ENCODE measurements at regions not wholly inside any gene's neighbourhood (a gene's known extent, or its start where the extent isn't known, plus 50 kb on each side); places are given as distances from the start of the nearest gene placed in this dataset.

DNA sequence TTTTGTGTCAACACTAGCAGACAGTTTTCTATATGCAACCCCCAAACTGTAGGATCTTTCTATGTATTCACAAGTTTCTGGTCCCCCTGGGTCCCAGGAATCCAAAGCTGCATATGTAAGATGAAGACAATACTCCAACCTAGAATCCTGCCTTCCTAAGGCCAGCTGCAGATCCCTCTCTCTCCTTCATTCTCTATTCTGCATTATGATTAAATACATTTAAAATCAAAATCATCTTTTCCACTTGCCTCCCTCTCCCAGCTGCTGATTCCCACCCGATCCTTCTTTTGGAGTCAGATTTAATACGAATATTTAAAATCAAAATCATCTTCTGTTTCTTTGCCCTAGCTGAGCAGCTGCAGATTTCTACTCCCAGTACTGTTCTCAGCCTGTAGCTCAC, 783.0 kb upstream of the ZEB2 start:
- no peak for DNase-seq

DNA sequence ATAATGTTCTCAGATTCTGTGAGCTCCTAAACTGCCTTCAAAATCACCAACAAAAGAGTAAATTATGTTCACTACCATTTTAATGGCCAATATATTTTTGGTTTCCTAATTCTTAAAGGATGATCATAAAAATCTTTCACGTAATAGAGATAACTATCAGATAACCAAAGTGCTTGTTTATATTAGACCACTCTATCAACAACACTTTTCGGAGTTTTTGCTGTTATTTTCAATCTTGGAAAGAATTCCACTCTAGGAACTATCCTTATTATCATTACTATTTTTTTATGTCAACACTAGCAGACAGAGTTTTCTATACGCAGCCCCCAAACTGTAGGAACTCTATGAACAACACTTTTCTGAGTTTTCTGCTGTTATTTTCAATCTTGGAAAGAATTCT, 782.5 kb upstream of the ZEB2 start:
- no peak for DNase-seq

DNA sequence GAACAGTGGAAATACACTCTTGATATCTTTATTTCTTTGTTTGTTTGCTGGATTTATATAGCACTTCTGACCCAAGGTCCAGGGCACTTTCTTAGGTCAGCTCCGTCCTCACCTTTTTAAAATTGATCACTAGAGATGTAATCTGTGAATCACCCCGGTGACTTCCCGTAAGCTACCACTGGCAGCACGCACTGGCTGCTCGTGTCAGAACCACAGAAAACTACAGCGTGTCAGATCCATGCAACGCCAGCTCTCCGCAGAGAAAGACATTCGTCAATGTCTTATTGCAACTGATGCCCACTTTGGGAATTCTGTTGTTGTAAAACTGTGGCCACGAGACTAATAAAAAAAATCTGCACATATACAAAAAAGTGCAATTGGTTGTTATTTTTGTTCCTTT, 779.4 kb upstream of the ZEB2 start:
- DNase-seq: no peak

- DNase-seq: no peak
Observed at GRCh38 chr2:145292166-145292565, 772.2 kb upstream of the ZEB2 start.

DNA sequence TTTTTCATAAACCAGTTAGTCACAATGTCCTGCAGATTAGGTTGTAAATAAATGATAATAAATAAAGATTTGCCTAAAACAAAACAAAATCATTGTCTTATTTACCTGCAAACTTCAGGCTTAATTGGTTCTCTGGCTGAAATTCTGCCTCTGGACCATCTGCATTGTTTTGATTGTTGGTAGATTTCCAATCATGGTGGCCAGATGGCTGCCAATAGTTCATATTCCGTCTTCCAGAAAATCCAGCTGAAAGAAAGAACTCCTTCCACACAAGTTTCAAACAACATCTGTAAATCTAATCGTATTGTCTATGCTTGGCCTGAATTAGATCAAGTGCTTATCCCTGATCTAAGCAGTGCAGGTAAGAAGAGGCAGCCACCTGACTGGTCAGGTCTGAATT, 771.1 kb upstream of the ZEB2 start:
- no peak for DNase-seq

GRCh38 chr2:145289946-145290345, 770.0 kb upstream of the ZEB2 start:
- DNase-seq: no peak

- DNase-seq: no peak
Observed at GRCh38 chr2:145288650-145289496, 769.0 kb upstream of the ZEB2 start.

GRCh38 chr2:145287736-145288135, 767.8 kb upstream of the ZEB2 start:
- DNase-seq: no peak

DNA sequence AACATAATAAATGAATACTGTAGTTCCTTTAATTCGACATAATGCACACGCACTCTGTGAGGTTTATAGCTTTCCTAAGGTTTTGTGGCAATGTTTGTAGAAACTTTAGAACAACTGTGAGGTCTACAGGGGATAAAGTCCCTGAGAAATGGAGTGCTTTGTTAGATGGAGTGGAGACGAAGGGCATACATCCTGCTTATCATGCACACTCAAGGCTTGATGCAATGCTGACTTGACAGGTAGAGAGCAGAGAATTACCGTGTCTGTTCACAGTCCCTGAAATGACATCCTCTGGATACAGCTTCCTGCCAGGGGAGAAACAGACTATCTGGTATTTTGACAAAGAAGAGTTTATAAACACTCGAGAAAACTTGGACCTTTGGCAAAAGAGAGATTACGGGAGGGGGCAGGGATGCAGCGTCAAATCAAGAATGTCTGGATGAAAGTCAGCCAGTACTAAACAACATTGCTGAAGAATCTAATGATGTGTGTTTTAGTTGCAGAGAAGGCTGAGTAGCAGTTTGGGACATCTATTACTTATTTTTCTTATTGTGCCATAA, 766.9 kb upstream of the ZEB2 start:
- no peak for DNase-seq

- DNase-seq: no peak
Observed at GRCh38 chr2:145284551-145284950, 764.6 kb upstream of the ZEB2 start.

DNA sequence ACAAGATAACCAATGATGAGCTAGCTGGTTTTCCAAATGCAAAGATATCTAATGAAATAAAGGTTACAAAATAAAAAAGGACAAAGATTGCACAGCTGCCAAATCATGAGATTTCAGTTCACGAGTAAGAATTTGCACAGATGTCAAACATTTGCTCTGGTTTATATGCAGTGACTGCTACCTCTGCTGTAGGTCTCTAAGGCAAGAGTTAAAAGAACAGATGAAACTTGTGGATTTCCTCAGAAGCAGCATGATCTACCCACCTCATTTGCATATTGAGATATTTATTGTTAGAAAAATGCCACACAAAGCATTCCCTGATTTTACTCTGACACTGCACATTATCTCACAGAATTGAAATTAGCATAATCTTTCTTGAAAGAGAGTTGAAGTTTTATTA, 763.2 kb upstream of the ZEB2 start:
- DNase-seq: no peak

DNA sequence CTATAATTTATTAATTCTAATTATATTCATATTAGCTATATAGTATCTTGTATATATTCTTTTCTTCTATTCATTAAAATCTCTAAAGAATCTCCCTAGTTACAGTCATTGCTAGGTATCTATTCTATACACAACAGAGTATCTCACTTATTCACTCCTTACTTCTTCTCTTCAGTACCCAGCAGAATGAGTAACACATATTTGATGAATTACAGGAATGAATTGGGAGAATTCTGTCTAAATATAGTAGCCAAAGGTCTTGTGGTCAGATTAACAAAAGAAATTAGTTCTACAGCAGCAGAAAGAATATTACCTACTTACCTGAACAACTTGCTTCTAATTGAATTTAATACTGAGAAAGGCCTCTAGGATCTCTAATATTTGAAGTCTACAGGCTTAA, 758.0 kb upstream of the ZEB2 start:
- no peak for DNase-seq

DNA sequence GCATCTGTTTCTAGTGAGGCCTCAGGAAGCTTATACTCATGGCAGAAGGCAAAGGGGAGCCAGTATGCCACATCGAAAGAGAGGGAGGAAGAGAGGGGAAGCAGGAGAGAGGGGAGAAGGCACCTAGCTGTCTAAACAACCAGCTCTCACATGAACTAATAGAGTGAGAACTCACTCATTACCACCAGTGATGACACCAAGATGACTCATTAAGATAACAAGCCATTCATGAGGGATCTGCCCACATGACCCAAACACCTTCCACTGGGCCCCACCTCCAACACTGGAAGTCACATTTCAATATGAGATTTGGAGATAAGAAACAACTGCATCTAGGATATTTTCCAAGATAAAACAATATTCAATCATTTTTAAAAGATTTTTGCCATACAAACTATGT, 753.9 kb upstream of the ZEB2 start:
- no peak for DNase-seq

DNA sequence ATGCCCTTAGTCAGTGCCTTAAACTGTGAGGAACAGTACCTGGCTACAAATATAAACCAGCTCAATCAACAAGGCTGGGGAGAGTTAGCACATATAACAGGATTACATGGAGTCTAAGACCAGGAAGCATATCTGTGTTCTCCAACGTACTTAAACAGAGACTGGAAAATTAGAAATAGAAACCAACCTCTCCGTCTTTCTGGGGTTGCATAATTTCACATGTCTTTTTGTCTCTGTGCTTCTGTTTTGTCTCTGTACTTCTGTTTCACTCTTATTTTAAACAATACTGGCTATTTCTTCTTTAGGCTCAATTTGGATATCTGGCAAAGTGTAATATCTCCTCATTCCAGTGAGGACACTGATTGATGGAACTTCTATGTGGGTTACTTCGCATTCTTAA, 749.0 kb upstream of the ZEB2 start:
- no peak for DNase-seq

- no peak for DNase-seq
Observed at GRCh38 chr2:145267451-145267850, 747.5 kb upstream of the ZEB2 start.

DNA sequence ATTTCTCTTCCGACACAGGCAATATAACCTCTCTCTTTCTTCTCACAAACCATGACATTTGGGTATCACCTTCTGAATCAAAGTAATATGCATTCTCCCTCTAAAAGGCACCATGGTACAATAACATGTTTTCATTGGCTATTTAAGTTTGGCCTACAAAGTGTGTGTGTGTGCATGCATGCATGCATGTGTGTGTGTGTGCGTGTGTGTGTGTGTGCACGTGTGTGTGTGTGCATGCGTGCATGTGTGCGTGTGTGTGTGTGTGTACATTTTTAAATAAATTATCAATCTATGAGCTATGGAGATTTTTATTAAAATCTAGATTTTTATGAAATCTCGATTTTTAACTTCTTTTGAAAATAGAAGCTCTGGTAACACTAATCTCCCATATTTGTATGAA, 745.3 kb upstream of the ZEB2 start:
- no peak for DNase-seq

GRCh38 chr2:145260674-145261073, 740.8 kb upstream of the ZEB2 start:
- DNase-seq: no peak

- DNase-seq: no peak
Observed at GRCh38 chr2:145260081-145260480, 740.2 kb upstream of the ZEB2 start.

DNA sequence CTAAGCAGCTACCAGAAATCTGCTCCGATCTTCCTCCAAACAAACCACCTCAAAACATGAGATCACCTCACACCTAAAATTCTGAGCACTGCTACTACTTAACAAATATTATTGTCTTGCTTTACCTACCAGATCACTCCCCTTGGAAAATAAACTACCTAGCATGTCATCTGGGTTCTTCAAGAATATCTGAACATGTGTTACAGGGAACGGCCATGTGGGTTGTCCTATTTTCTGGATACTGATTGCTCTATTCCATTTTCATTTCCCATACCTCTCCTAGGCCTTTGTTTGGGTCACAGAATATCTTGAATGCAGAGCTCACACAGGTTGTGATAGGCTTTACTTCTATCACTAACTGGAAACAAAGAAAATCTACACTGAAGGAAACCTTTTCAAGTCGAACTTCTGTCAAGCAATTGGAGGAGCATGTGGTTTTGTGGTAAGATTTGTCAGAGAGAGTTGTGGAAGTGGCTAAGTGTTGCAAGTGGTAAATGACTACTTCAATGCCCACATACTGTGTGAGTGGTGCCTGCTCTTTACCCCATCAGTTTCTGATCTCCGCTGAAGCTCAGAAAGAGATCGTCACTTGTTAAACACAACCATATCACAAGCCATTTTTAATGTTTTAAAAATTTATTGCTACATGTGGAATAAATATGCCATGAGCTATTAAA, 739.1 kb upstream of the ZEB2 start:
- no peak for DNase-seq

DNA sequence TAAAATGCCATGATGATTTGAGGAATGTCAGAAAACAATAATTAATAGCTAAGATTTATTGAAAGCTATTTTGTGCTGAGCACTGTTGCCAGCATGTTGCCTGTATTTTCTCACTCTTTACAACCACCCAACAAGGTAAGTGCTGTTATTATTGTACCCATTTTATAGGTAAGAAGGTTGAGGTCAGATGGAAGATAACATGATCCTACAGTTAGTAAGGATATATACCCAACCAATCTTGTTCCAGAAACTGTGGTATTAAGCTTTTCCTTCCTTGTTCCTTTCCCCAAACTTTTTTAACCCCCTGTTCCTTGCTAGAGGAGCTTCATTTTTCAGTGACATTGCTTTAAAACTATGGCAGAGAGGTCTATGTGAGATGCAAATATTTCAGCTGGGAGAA, 738.0 kb upstream of the ZEB2 start:
- no peak for DNase-seq

GRCh38 chr2:145256551-145256950, 736.6 kb upstream of the ZEB2 start:
- DNase-seq: no peak

GRCh38 chr2:145254291-145254690, 734.4 kb upstream of the ZEB2 start:
- DNase-seq: no peak

DNA sequence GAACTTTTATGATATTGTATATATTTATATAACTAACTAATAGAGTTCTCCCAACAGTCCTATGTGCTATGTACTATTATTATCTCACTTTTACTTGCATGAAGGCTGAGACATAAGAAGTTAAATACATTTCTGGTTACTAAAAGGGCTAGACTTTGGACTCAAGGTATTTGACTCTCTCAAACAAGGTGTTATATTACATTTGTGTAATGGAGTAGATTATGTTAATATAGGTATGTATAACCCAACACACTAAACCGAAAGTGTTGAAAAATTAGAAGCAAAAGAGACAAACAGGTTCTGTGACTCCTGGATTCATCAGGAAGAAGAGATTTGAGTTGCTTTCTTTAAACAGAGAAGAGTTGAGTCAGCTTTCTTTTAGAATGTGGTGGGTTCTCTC, 733.6 kb upstream of the ZEB2 start:
- DNase-seq: no peak

DNA sequence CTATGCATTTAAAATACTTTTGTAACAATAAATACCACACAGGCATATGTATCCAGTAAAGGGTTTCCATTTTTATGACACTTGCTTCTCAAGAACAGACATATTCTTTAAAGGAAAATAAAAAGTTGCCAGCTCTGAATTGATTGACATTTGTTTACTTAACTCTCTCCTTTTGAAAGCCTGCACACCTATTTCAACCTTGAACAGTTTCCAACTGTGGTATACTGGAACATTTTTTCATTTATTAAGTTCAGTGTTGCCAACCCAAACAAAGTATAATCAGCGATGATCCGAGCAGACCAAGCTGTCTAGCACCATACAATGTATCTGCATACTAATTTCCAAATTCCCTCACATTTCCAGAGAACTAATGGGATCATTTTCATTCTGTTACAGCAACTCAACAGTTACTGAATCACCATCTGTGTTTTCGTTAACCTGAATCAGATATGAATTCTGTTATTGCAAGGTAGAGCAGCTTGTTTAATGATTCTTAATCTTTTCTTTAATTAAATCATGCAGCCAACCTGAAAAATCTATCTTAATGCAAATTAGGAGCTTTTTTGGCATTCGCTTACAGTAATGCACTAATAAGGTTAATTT, 725.5 kb upstream of the ZEB2 start:
- no peak for DNase-seq
